ENCODE measurements at regions not wholly inside any gene's neighbourhood (a gene's known extent, or its start where the extent isn't known, plus 50 kb on each side); places are given as distances from the start of the nearest gene placed in this dataset.

DNA sequence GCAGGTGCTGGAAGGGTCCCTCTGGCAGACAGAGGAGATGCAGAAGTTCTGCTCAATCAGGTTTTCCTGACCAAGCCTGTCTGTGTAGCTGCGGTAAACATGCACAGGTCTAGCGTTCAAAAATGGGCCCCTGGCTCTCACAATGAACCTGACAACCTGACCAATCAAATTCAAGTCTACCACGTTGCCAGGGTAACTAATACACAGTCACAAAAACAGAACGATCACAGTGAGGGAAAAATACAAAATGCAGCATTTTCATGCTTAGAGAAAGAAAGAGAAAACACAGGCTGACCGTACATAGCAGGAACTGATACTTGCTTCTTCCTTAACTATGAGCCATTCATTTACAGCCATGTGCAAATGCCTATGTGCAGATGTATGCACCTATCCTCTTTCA is 353.1 kb upstream of the TSHZ2 start:
- no peaks in the 10 kb centered on the region for H3K4me1 ChIP-seq (ENCODE audit: control insufficient read depth in 1 of 2, insufficient read depth in 2 of 2, low read length in 2 of 2)
- BruUV-seq (replicated peaks): no TSS peak
- POLR2A ChIA-PET: no interaction called here
- DNase-seq (ENCODE audit: low read depth, low spot score) (no peak), ATAC-seq (no peak)
- H2AFZ ChIP-seq (ENCODE audit: low read depth, low read length, poor library complexity, severe bottlenecking): no peak overlapping the region
- H3K27ac ChIP-seq (ENCODE audit: low read depth, low read length): no peak overlapping the region
- CTCF ChIA-PET: no interaction called here
- no peak overlapping the region for H3K4me2 ChIP-seq (ENCODE audit: low read length)
- H3K9me2 ChIP-seq (ENCODE audit: insufficient read depth): no peaks in the 10 kb centered on the region
- H3K27me3 ChIP-seq (ENCODE audit: insufficient read depth, low read length): no peaks in the 10 kb centered on the region
- no peak overlapping the region for H3K9ac ChIP-seq (ENCODE audit: low read length)
- H3K36me3 ChIP-seq (ENCODE audit: control insufficient read depth in 1 of 2, insufficient read depth in 2 of 2, low read length in 2 of 2): no peaks in the 10 kb centered on the region
- no peak overlapping the region for H3K4me3 ChIP-seq (replicated peaks in 1 of 2; ENCODE audit: low read depth in 1 of 2, low read length in 2 of 2)
- peaks cover 0 to 19% of the 10 kb centered on the region in 2 experiments; a peak in 1 of 4 replicates for H3K9me3 ChIP-seq (ENCODE audit: control insufficient read depth in 1 of 2, insufficient read depth in 1 of 2, low read depth in 1 of 2, low read length in 2 of 2)
- intact Hi-C loops (cut with micrococcal nuclease): no loop called here
- no peaks in the 10 kb centered on the region for H3K79me2 ChIP-seq (ENCODE audit: insufficient read depth, low read length)
- RAD21 ChIA-PET (ENCODE audit: low non-redundant PET in 1 of 2, low total read pairs in 2 of 2, uncharacterized antibody in 2 of 2, unreplicated experiment in 2 of 2): no interaction called here
- H4K20me1 ChIP-seq (ENCODE audit: insufficient read depth): no peaks in the 10 kb centered on the region
- no peak for TF ChIP-seq RAD21 (IDR thresholded peaks at IDR 0.05; ENCODE audit: low read depth)
- TF ChIP-seq, protein P1, sequence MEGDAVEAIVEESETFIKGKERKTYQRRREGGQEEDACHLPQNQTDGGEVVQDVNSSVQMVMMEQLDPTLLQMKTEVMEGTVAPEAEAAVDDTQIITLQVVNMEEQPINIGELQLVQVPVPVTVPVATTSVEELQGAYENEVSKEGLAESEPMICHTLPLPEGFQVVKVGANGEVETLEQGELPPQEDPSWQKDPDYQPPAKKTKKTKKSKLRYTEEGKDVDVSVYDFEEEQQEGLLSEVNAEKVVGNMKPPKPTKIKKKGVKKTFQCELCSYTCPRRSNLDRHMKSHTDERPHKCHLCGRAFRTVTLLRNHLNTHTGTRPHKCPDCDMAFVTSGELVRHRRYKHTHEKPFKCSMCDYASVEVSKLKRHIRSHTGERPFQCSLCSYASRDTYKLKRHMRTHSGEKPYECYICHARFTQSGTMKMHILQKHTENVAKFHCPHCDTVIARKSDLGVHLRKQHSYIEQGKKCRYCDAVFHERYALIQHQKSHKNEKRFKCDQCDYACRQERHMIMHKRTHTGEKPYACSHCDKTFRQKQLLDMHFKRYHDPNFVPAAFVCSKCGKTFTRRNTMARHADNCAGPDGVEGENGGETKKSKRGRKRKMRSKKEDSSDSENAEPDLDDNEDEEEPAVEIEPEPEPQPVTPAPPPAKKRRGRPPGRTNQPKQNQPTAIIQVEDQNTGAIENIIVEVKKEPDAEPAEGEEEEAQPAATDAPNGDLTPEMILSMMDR (IDR thresholded peaks at IDR 0.05 in 2 of 3, conservative IDR thresholded peaks at IDR 0.05 in 1 of 3; ENCODE audit: borderline replicate concordance in 1 of 3, insufficient read depth in 1 of 3, low read depth in 2 of 3, low read length in 2 of 3): no peak

DNA sequence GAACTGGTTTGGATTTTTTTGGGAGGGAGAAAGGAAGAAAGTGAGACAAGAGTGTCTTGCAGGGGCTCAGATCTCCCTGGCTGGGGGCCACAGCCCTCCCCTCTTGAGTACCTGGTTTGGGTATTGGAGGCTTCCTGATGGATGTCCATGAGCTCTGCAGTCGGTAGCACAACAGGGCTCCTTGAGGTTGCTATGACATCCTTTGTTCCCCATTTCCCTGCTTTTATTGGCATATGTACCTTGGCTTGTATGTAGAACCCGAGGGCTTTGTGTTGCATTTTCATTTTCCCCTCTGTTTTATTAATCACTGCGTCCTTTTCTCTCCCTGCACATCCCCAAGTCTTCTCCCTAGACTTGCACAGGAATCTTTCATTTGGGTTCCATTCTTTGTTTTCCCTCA is 355.5 kb upstream of the TSHZ2 start:
- no peak for ATAC-seq
- Histone ChIP-seq H3K27ac (ENCODE audit: low read depth, low read length) (no peak overlapping the region), H3K79me2 (ENCODE audit: insufficient read depth, low read length) (no peaks in the 10 kb centered on the region), H3K9ac (ENCODE audit: low read length) (no peak overlapping the region), H4K20me1 (ENCODE audit: insufficient read depth) (no peaks in the 10 kb centered on the region), H2AFZ (ENCODE audit: low read depth, low read length, poor library complexity, severe bottlenecking) (no peak overlapping the region), H3K27me3 (ENCODE audit: insufficient read depth, low read length) (no peaks in the 10 kb centered on the region), H3K9me2 (ENCODE audit: insufficient read depth) (no peaks in the 10 kb centered on the region), H3K4me1 (ENCODE audit: control insufficient read depth in 1 of 2, insufficient read depth in 2 of 2, low read length in 2 of 2) (no peaks in the 10 kb centered on the region), H3K4me2 (ENCODE audit: low read length) (no peak overlapping the region), H3K9me3 (ENCODE audit: control insufficient read depth in 1 of 2, insufficient read depth in 1 of 2, low read depth in 1 of 2, low read length in 2 of 2) (peaks cover 0 to 19% of the 10 kb centered on the region in 2 experiments; a peak in 1 of 4 replicates), H3K36me3 (ENCODE audit: control insufficient read depth in 1 of 2, insufficient read depth in 2 of 2, low read length in 2 of 2) (no peaks in the 10 kb centered on the region), H3K4me3 (replicated peaks in 1 of 2; ENCODE audit: low read depth in 1 of 2, low read length in 2 of 2) (no peak overlapping the region)
- no peak for TF ChIP-seq SP1 (IDR thresholded peaks at IDR 0.05; ENCODE audit: low read depth)
- TF ChIP-seq SIN3A (IDR thresholded peaks at IDR 0.05; ENCODE audit: low read depth): no peak
- TF ChIP-seq EZH2 (IDR thresholded peaks at IDR 0.05): no peak
- no peak for TF ChIP-seq POLR2AphosphoS5 (IDR thresholded peaks at IDR 0.05; ENCODE audit: low read depth, low read length)
- TF ChIP-seq, protein P2, sequence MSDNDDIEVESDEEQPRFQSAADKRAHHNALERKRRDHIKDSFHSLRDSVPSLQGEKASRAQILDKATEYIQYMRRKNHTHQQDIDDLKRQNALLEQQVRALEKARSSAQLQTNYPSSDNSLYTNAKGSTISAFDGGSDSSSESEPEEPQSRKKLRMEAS (IDR thresholded peaks at IDR 0.05): no peak
- no peak for TF ChIP-seq EZH2phosphoT487 (IDR thresholded peaks at IDR 0.05; ENCODE audit: borderline replicate concordance)
- no TSS peak for BruUV-seq (replicated peaks)
- intact Hi-C loops (cut with micrococcal nuclease): no loop called here
- no peak for DNase-seq (ENCODE audit: low read depth, low spot score)
- POLR2A ChIA-PET: no interaction called here
- RAD21 ChIA-PET (ENCODE audit: low non-redundant PET in 1 of 2, low total read pairs in 2 of 2, uncharacterized antibody in 2 of 2, unreplicated experiment in 2 of 2): no interaction called here
- CTCF ChIA-PET: no interaction called here

Measured in HCT116 (cell line).